Neural crest cell (in vitro differentiated cells): ENCODE measurements at regions not wholly inside any gene's neighbourhood (a gene's known extent, or its start where the extent isn't known, plus 50 kb on each side); places are given as distances from the start of the nearest gene placed in this dataset.

Experiments
- DNase-seq: peaks from one replicate; pipeline ENCODE4 v3.0.0; 2021; ENCODE audit warnings: low read depth, mixed read lengths, low spot score
- H3K27ac Mint-ChIP-seq: one replicate; pipeline ENCODE4 v1.8.0; 2021; ENCODE audit warnings: mild to moderate bottlenecking, mixed read lengths; ENCODE audit not compliant: unreplicated experiment
- H3K27me3 Mint-ChIP-seq: 2 replicates; pipeline ENCODE4 v1.8.0; 2021; ENCODE audit warnings: low read depth, mild to moderate bottlenecking, mixed read lengths
- H3K36me3 Mint-ChIP-seq: 2 replicates; pipeline ENCODE4 v1.8.0; 2021; ENCODE audit warnings: low read depth, mild to moderate bottlenecking, mixed read lengths
- H3K4me1 Mint-ChIP-seq: 2 replicates; pipeline ENCODE4 v1.8.0; 2021; ENCODE audit warnings: mixed read lengths
- H3K4me3 Mint-ChIP-seq: one replicate; pipeline ENCODE4 v1.8.0; 2021; ENCODE audit warnings: mild to moderate bottlenecking, mixed read lengths
- H3K9me3 Mint-ChIP-seq: 2 replicates; pipeline ENCODE4 v1.8.0; 2021; ENCODE audit warnings: mixed read lengths
- TF ChIP-seq, protein P1 (sequence below): fragments of 200-600 bp; sonication (generic); conservative IDR thresholded peaks from 2 replicates; pipeline ENCODE4 v1.5.0; 2021; ENCODE audit warnings: antibody characterized with exemption, mild to moderate bottlenecking

DNA sequence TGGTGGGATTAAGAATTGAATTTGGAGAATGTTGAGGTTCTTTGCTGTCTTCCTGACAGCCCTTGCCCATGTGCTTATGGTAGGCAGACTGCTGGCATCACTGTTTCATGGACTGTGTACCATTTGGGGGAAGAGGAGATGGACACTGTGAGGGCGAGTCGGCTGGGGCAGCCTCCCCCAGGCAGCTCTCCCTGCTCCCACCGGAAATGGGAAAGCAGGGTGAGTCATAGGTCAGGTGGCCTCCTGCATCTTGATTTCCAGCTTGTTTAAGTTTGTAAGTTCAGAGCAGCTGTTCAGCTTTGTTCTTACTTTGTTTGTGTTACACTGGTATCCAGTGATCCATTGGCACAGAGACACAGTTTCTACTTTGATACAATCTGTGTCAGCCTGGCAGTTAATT is 87.2 kb upstream of the CNIH3 start:
- TF ChIP-seq, protein P1, sequence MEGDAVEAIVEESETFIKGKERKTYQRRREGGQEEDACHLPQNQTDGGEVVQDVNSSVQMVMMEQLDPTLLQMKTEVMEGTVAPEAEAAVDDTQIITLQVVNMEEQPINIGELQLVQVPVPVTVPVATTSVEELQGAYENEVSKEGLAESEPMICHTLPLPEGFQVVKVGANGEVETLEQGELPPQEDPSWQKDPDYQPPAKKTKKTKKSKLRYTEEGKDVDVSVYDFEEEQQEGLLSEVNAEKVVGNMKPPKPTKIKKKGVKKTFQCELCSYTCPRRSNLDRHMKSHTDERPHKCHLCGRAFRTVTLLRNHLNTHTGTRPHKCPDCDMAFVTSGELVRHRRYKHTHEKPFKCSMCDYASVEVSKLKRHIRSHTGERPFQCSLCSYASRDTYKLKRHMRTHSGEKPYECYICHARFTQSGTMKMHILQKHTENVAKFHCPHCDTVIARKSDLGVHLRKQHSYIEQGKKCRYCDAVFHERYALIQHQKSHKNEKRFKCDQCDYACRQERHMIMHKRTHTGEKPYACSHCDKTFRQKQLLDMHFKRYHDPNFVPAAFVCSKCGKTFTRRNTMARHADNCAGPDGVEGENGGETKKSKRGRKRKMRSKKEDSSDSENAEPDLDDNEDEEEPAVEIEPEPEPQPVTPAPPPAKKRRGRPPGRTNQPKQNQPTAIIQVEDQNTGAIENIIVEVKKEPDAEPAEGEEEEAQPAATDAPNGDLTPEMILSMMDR = no peak
- no peaks in the 10 kb centered on the region for H3K9me3 Mint-ChIP-seq
- no peak overlapping the region for H3K4me3 Mint-ChIP-seq
- H3K36me3 Mint-ChIP-seq = no peaks in the 10 kb centered on the region
- H3K4me1 Mint-ChIP-seq = peaks cover 10% of the 10 kb centered on the region
- peak overlapping the region; percentile 58 for H3K27ac Mint-ChIP-seq
- H3K27me3 Mint-ChIP-seq = no peaks in the 10 kb centered on the region
- no peak for DNase-seq

DNA sequence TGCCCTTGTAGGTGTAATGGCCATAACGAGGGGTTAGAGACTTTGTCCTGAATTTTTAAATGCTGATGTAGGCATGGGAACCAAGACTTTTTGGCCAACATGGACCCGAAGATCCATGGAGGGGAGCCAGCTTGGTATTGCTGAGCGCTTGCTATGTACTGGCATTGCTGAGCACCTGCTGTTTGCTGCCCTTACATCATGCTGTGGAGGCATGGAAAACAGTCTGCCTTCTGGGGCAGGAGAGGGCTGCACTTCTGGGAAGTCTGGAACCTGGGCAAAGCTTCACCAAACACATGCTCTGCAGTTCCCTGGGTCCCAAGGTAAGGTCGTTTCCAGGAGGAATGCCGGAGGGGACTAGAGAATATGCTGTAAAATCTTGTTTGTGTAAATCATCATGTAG is 86.3 kb upstream of the CNIH3 start:
- DNase-seq = no peak

DNA sequence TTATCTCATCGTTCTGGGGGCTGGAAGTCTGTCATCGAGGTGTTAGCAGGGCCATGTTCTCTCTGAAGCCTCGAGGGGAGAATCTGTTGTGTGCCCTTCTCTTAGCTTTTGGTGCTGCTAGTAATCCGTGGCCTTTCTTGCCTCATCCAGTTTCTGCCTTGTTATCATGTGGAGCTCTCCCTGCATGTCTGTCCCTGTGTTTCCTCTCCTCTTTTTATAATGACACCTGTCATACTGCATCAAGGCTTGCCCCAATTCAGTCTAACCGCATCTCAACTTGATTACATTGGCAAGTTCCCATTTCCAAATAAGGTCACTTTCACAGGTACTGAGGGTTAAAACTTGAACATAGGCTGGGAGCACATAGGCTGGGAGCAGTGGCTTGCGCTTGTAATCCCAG is 82.6 kb upstream of the CNIH3 start:
- TF ChIP-seq, protein P1 = no peak
- DNase-seq = no peak
- H3K36me3 Mint-ChIP-seq = no peaks in the 10 kb centered on the region
- no peak overlapping the region for H3K4me3 Mint-ChIP-seq
- no peak overlapping the region for H3K27ac Mint-ChIP-seq
- no peaks in the 10 kb centered on the region for H3K27me3 Mint-ChIP-seq
- peaks cover 14% of the 10 kb centered on the region for H3K4me1 Mint-ChIP-seq
- no peaks in the 10 kb centered on the region for H3K9me3 Mint-ChIP-seq

More for the DNA sequence above, 86.3 kb upstream of the CNIH3 start:
- Mint-ChIP-seq H3K4me1 (peaks cover 10% of the 10 kb centered on the region), H3K4me3 (no peak overlapping the region), H3K36me3 (no peaks in the 10 kb centered on the region), H3K27ac (no peak overlapping the region), H3K9me3 (no peaks in the 10 kb centered on the region), H3K27me3 (no peaks in the 10 kb centered on the region)
- TF ChIP-seq, protein P1 = no peak

DNA sequence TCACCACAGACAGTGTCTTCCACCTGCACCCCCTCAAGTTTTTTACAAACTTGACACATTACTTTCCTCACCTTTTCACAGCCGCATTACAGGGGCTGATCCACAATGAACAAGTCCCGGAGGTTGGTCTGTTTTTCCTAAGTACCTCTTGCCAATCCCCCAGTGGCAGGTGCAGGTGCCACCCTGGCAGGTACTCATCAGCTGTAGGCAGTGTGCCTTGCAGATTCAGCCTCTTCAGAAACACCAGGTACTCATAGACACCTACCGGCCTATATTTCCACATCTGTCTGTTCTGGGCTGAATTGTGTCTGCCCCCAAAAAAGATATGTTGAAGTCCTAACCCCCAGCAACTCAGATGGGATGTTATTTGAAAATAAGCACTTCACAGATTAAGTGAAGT is 81.4 kb upstream of the CNIH3 start:
- peak overlapping the region; percentile 17 for H3K27ac Mint-ChIP-seq
- no peak for DNase-seq
- peaks cover 6% of the 10 kb centered on the region for H3K4me1 Mint-ChIP-seq
- no peak overlapping the region for H3K4me3 Mint-ChIP-seq
- no peaks in the 10 kb centered on the region for H3K27me3 Mint-ChIP-seq
- no peaks in the 10 kb centered on the region for H3K36me3 Mint-ChIP-seq
- TF ChIP-seq, protein P1 = no peak
- peaks cover 6% of the 10 kb centered on the region for H3K9me3 Mint-ChIP-seq

DNA sequence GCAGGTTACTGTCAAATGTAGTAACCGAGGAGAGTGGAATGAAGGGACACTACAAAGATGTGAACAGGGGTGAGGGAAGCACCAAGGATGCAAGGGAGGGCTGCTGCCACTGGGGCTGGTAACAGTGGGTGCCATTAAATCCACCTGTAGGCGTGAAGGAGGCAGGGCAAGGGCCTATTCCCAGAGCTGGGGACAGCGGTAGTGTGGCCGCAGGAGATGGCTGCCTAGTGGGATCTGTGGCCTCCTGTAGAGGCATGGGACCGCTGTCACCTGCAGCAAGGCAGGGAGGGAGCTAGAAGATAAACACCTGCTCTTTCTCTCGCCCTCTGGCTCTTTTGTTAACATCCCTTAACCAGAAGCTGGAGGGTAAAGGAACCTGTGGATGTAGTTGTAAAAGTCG is 80.5 kb upstream of the CNIH3 start:
- no peak overlapping the region for H3K4me3 Mint-ChIP-seq
- DNase-seq = no peak
- H3K27me3 Mint-ChIP-seq = no peaks in the 10 kb centered on the region
- H3K9me3 Mint-ChIP-seq = peaks cover 7% of the 10 kb centered on the region
- TF ChIP-seq, protein P1 = no peak
- H3K36me3 Mint-ChIP-seq = no peaks in the 10 kb centered on the region
- H3K27ac Mint-ChIP-seq = no peak overlapping the region
- H3K4me1 Mint-ChIP-seq = peaks cover 13% of the 10 kb centered on the region

DNA sequence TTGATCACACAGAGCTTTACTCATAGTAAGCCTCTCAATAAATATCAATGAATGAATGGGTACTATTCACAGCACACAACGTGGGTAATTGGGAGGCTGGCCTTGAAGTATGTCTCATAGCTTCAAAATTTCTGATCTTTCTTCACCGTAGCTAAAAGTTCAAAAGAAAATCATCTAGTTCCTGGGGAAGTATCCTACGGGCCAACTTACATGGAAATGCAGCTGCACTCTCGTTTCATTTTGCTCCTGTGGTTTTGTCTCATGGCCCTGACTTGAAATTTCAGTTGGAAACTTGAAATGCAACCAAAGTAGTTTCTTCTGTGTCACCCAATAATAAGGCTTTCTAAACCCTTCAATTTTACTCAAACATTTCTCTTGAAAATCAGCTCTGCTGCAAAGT is 76.1 kb upstream of the CNIH3 start:
- no peak overlapping the region for H3K4me3 Mint-ChIP-seq
- TF ChIP-seq, protein P1 = no peak
- H3K36me3 Mint-ChIP-seq = no peaks in the 10 kb centered on the region
- no peaks in the 10 kb centered on the region for H3K27me3 Mint-ChIP-seq
- H3K4me1 Mint-ChIP-seq = peaks cover 38% of the 10 kb centered on the region
- no peak overlapping the region for H3K27ac Mint-ChIP-seq
- no peak for DNase-seq
- H3K9me3 Mint-ChIP-seq = peaks cover 9% of the 10 kb centered on the region
